IMR-90 (cell line): ENCODE measurements at regions not wholly inside any gene's neighbourhood (a gene's known extent, or its start where the extent isn't known, plus 50 kb on each side); places are given as distances from the start of the nearest gene placed in this dataset.
A peak's percentile ranks its signal among the peaks of the same experiment; 100 is the strongest.
"Not testable (repeated sequence)": the region's sequence is repeated elsewhere in the genome, so short reads cannot be mapped to it uniquely, and the experiment has no call there.

ENCODE experiments used
- ATAC-seq: fragments of 200-7000 bp; cut with Tn5 transposase; 2 replicates; pipeline ENCODE4 v1.9.1; 2020; ENCODE audit warnings: low read depth, mild to moderate bottlenecking, moderate library complexity
- BruUV-seq: library from RNA; stranded (reverse); fragments of 400-500 nt; replicated peaks from 2 replicates; lab custom pipeline; 2021; lab: Mats Ljungman, UMichigan
- CTCF ChIA-PET: fragments of 300-600 bp; formaldehyde crosslinking; extraction: SDS; loops from one replicate; lab custom pipeline; 2021; ENCODE audit warnings: antibody characterized with exemption; lab: Yijun Ruan, JAX
- POLR2A ChIA-PET: fragments of 300-600 bp; sonication (Branson Sonifier 250); formaldehyde crosslinking; loops from one replicate; lab custom pipeline; 2022; ENCODE audit warnings: antibody characterized with exemption; ENCODE audit not compliant: unreplicated experiment; lab: Charles Lee
- DNase-seq: peaks from one replicate; pipeline ENCODE4 v3.0.0; 2013
- H2AFZ ChIP-seq: replicated peaks from 2 replicates; pipeline ENCODE3; 2013; ENCODE audit warnings: low read length, mild to moderate bottlenecking; ENCODE audit not compliant: poor library complexity
- H2AK5ac ChIP-seq: 2 replicates; pipeline ENCODE4 v1.6.1; 2013; ENCODE audit warnings: low read depth, low read length, inconsistent platforms
- H2AK9ac ChIP-seq: replicated peaks from 2 replicates; pipeline ENCODE3; 2013; ENCODE audit warnings: mild to moderate bottlenecking, low read depth, low read length, moderate library complexity; ENCODE audit not compliant: poor library complexity
- H2BK120ac ChIP-seq: 2 replicates; pipeline ENCODE4 v1.6.1; 2013; ENCODE audit warnings: low read depth, low read length, inconsistent platforms
- H2BK15ac ChIP-seq: 3 replicates; pipeline ENCODE4 v1.6.1; 2013; ENCODE audit warnings: low read depth, low read length, inconsistent platforms
- H2BK20ac ChIP-seq: 2 replicates; pipeline ENCODE4 v1.6.1; 2013; ENCODE audit warnings: low read depth, mild to moderate bottlenecking, inconsistent platforms, low read length, moderate library complexity
- H2BK5ac ChIP-seq: 2 replicates; pipeline ENCODE4 v1.6.1; 2013; ENCODE audit warnings: mild to moderate bottlenecking, low read depth, low read length, inconsistent platforms; ENCODE audit not compliant: poor library complexity, severe bottlenecking
- H3K14ac ChIP-seq: replicated peaks from 2 replicates; pipeline ENCODE4 v1.6.1; 2013; ENCODE audit warnings: low read depth, low read length, inconsistent platforms
- H3K18ac ChIP-seq: 2 replicates; pipeline ENCODE4 v1.6.1; 2013; ENCODE audit warnings: low read depth, low read length, control low read depth
- H3K23ac ChIP-seq: 2 replicates; pipeline ENCODE4 v1.6.1; 2013; ENCODE audit warnings: low read depth, low read length, inconsistent platforms
- H3K27ac ChIP-seq: 2 replicates; pipeline ENCODE4 v1.5.1; 2013; ENCODE audit warnings: mild to moderate bottlenecking, control low read depth, low read length; ENCODE audit not compliant: insufficient read depth
- H3K27me3 ChIP-seq: 2 replicates; pipeline ENCODE4 v1.6.1; 2013; ENCODE audit warnings: low read length; ENCODE audit not compliant: control insufficient read depth, insufficient read depth
- H3K36me3 ChIP-seq: 2 replicates; pipeline ENCODE4 v1.6.1; 2013; ENCODE audit warnings: low read length, mixed read lengths; ENCODE audit not compliant: control insufficient read depth, insufficient read depth
- H3K4ac ChIP-seq: 2 replicates; pipeline ENCODE4 v1.6.1; 2013; ENCODE audit warnings: low read depth, low read length, inconsistent platforms
- H3K4me1 ChIP-seq: 2 replicates; pipeline ENCODE4 v1.6.1; 2013; ENCODE audit warnings: low read length, mixed read lengths; ENCODE audit not compliant: control insufficient read depth, insufficient read depth
- H3K4me2 ChIP-seq: 2 replicates; pipeline ENCODE4 v1.6.1; 2013; ENCODE audit warnings: low read depth, mild to moderate bottlenecking, control low read depth, low read length, moderate library complexity
- H3K4me3 ChIP-seq: 2 replicates; pipeline ENCODE4 v1.5.1; 2013; ENCODE audit warnings: low read depth, mild to moderate bottlenecking, control low read depth, low read length, moderate library complexity; ENCODE audit not compliant: insufficient read depth
- H3K56ac ChIP-seq: 2 replicates; pipeline ENCODE4 v1.6.1; 2013; ENCODE audit warnings: low read length, inconsistent platforms; ENCODE audit not compliant: insufficient read depth; ENCODE audit errors: extremely low read depth
- H3K79me1 ChIP-seq, 2 experiments: 2 replicates each; pipeline ENCODE4 v1.6.1; 2013; ENCODE audit warnings: low read length in 2 of 2, inconsistent platforms in 1 of 2, low read depth in 1 of 2
- H3K9ac ChIP-seq: 2 replicates; pipeline ENCODE4 v1.6.1; 2013; ENCODE audit warnings: low read depth, low read length, control low read depth
- H3K9me1 ChIP-seq: 2 replicates; pipeline ENCODE4 v1.6.1; 2013; ENCODE audit warnings: low read length, inconsistent platforms; ENCODE audit not compliant: insufficient read depth
- H3K9me3 ChIP-seq: 2 replicates; pipeline ENCODE4 v1.6.1; 2013; ENCODE audit warnings: low read length; ENCODE audit not compliant: control insufficient read depth, insufficient read depth
- H4K20me1 ChIP-seq: 2 replicates; pipeline ENCODE4 v1.6.1; 2013; ENCODE audit warnings: low read length, inconsistent platforms; ENCODE audit not compliant: insufficient read depth
- H4K5ac ChIP-seq: 2 replicates; pipeline ENCODE4 v1.6.1; 2013; ENCODE audit warnings: mild to moderate bottlenecking, low read depth, low read length, control low read depth
- H4K8ac ChIP-seq, 2 experiments: 2 replicates each; pipeline ENCODE4 v1.6.1; 2013; ENCODE audit warnings: low read depth in 2 of 2, low read length in 2 of 2, control low read depth in 1 of 2, inconsistent platforms in 1 of 2
- H4K91ac ChIP-seq: 2 replicates; pipeline ENCODE4 v1.6.1; 2013; ENCODE audit warnings: low read depth, low read length, inconsistent platforms; ENCODE audit not compliant: insufficient read depth
- CEBPB ChIP-seq: IDR thresholded peaks from 2 replicates; pipeline ENCODE4 v1.6.1; 2012; ENCODE audit warnings: low read depth, low read length, improper control_type of control experiment
- MAFK ChIP-seq: IDR thresholded peaks from 2 replicates; pipeline ENCODE4 v1.6.1; 2012; ENCODE audit warnings: low read depth, low read length, improper control_type of control experiment
- MXI1 ChIP-seq: IDR thresholded peaks from 2 replicates; pipeline ENCODE4 v1.6.1; 2012; ENCODE audit warnings: low read depth, mild to moderate bottlenecking, low read length, moderate library complexity, borderline replicate concordance
- NFE2L2 ChIP-seq: fragments of 150-350 bp; IDR thresholded peaks from 2 replicates; pipeline ENCODE4 v1.6.1; 2016; ENCODE audit warnings: low read depth, mild to moderate bottlenecking, low read length
- USF2 ChIP-seq: fragments of 150-350 bp; IDR thresholded peaks from 2 replicates; pipeline ENCODE4 v1.6.1; 2017; ENCODE audit warnings: mild to moderate bottlenecking, antibody characterized with exemption, low read length, low read depth
- WGBS, 2 experiments: methylation state at CpG; one replicate each; pipeline versions ENCODE4 v1.1.5 to v1.1.7; 2013; ENCODE audit warnings: missing lambda C conversion rate in 2 of 2; ENCODE audit not compliant: insufficient read length in 1 of 2; ENCODE audit errors: extremely low coverage in 2 of 2; 5-methylcytosine and 5-hydroxymethylcytosine counted together
- dilution Hi-C: fragments of 300-500 bp; cut with HindIII; formaldehyde crosslinking; loops from one replicate; pipeline ENCODE4 v1.14.3; 2018; ENCODE audit warnings: low sequenced_read_pairs; ENCODE audit not compliant: unreplicated experiment
- in situ Hi-C: fragments of 300-500 bp; cut with MboI; formaldehyde crosslinking; loops from 3 replicates; pipeline ENCODE4 v1.14.3; 2019; ENCODE audit warnings: low sequenced_read_pairs, inconsistent platforms, mixed read lengths
- intact Hi-C: fragments of 100-400 bp; cut with micrococcal nuclease; formaldehyde crosslinking; loops from 2 replicates; pipeline ENCODE4 v1.10.0; 2022

GRCh38 chr12:68483592-68484383 lies 126.9 kb upstream of the RAP1B start:
- Histone ChIP-seq H2BK5ac (no peak overlapping the region), H3K27me3 (no peaks in the 10 kb centered on the region; the same call in 1 of the 2 replicates), H4K91ac (no peak overlapping the region), H2BK15ac (no peak overlapping the region), H3K56ac (no peak overlapping the region), H2AFZ (no peak overlapping the region), H2BK120ac (no peak overlapping the region), H4K20me1 (no peaks in the 10 kb centered on the region), H4K8ac (no peak overlapping the region; a peak in 1 of 4 replicates), H3K14ac (no peak overlapping the region), H3K18ac (peak overlapping the region; percentile 47; the same call in 1 of the 2 replicates), H3K9me3 (no peaks in the 10 kb centered on the region), H2AK9ac (no peak overlapping the region), H3K9me1 (no peaks in the 10 kb centered on the region), H3K27ac (no peak overlapping the region), H3K9ac (no peak overlapping the region), H2BK20ac (no peak overlapping the region; the same call in 1 of the 2 replicates), H3K4me3 (no peak overlapping the region), H3K23ac (no peak overlapping the region), H3K36me3 (no peaks in the 10 kb centered on the region), H3K4me1 (peaks cover 8% of the 10 kb centered on the region), H2AK5ac (no peak overlapping the region), H4K5ac (no peak overlapping the region), H3K79me1 (no peaks in the 10 kb centered on the region), H3K4ac (no peak overlapping the region), H3K4me2 (no peak overlapping the region)
- CTCF ChIA-PET, result no interaction called here
- TF ChIP-seq USF2 (no peak), MXI1 (no peak), NFE2L2 (peak; percentile 86), MAFK (peak; percentile 26; the same call in 1 of the 2 replicates), CEBPB (no peak)
- DNase-seq, result peak; percentile 67
- in situ Hi-C loops (no loop called here), intact Hi-C loops (no loop called here), dilution Hi-C loops (no loop called here)
- no CpG with 5 or more reads among the region's 4 CpGs for WGBS, 2 experiments
- POLR2A ChIA-PET, result no interaction called here
- no peak for ATAC-seq
- BruUV-seq, result no TSS peak

- H3K79me1 ChIP-seq, H3K4ac ChIP-seq, H4K91ac ChIP-seq, H4K20me1 ChIP-seq, H2AK5ac ChIP-seq, H2AK9ac ChIP-seq, ATAC-seq, BruUV-seq, H3K27me3 ChIP-seq, H3K9me1 ChIP-seq, H3K56ac ChIP-seq, H3K4me1 ChIP-seq, H3K9me3 ChIP-seq, H2BK20ac ChIP-seq, H3K14ac ChIP-seq, POLR2A ChIA-PET, H2BK120ac ChIP-seq, CTCF ChIA-PET, H3K18ac ChIP-seq, H3K27ac ChIP-seq, H3K4me3 ChIP-seq, H4K5ac ChIP-seq, H2BK15ac ChIP-seq, DNase-seq, intact Hi-C loops, H3K23ac ChIP-seq, H3K9ac ChIP-seq, H2BK5ac ChIP-seq, dilution Hi-C loops, H3K4me2 ChIP-seq, H2AFZ ChIP-seq, H4K8ac ChIP-seq, H3K36me3 ChIP-seq, in situ Hi-C loops: not testable (repeated sequence)
- WGBS, 2 experiments, result no CpG with 5 or more reads among the region's 6 CpGs
Observed at GRCh38 chr12:68484578-68484977, 126.1 kb upstream of the RAP1B start.
